OCI-LY7 (cell line): ENCODE measurements at regions not wholly inside any gene's neighbourhood (a gene's known extent, or its start where the extent isn't known, plus 50 kb on each side); places are given as distances from the start of the nearest gene placed in this dataset.

ENCODE experiments used
- BruUV-seq: library from RNA; stranded (reverse); fragments of 400-500 nt; replicated peaks from 2 replicates; lab custom pipeline; 2021; lab: Mats Ljungman, UMichigan
- CTCF ChIA-PET: fragments of 300-600 bp; sonication (Branson Sonifier 250); formaldehyde crosslinking; loops from one replicate; lab custom pipeline; 2022; ENCODE audit warnings: antibody characterized with exemption; ENCODE audit not compliant: unreplicated experiment; lab: Charles Lee
- POLR2A ChIA-PET: fragments of 300-600 bp; sonication (Branson Sonifier 250); formaldehyde crosslinking; loops from one replicate; lab custom pipeline; 2022; ENCODE audit warnings: antibody characterized with exemption; lab: Charles Lee
- DNase-seq: peaks from one replicate; pipeline ENCODE4 v3.0.0-alpha.2; 2015; ENCODE audit warnings: low spot score
- H2AFZ ChIP-seq: fragments of 200-600 bp; sonication (generic), shearing (Covaris generic); 2 replicates; pipeline ENCODE4 v1.6.1; 2014; ENCODE audit warnings: mild to moderate bottlenecking, antibody characterized with exemption, low read length, moderate library complexity
- H3K27ac ChIP-seq: fragments of 200-600 bp; sonication (generic); 2 replicates; pipeline ENCODE4 v1.5.1; 2014; ENCODE audit warnings: mixed run types, low read depth, mild to moderate bottlenecking, moderate library complexity, low read length, inconsistent platforms; ENCODE audit not compliant: poor library complexity, severe bottlenecking
- H3K36me3 ChIP-seq: fragments of 200-600 bp; sonication (generic); 2 replicates; pipeline ENCODE4 v1.6.1; 2014; ENCODE audit warnings: mild to moderate bottlenecking, antibody characterized with exemption, low read length, moderate library complexity, mixed read lengths; ENCODE audit not compliant: insufficient read depth
- H3K4me1 ChIP-seq: fragments of 200-600 bp; sonication (generic); 2 replicates; pipeline ENCODE4 v1.5.1; 2014; ENCODE audit warnings: mild to moderate bottlenecking, low read length; ENCODE audit not compliant: insufficient read depth, poor library complexity, severe bottlenecking
- H3K4me2 ChIP-seq: fragments of 200-600 bp; sonication (generic); 2 replicates; pipeline ENCODE4 v1.6.1; 2014; ENCODE audit warnings: mild to moderate bottlenecking, low read length
- H3K4me3 ChIP-seq: fragments of 200-600 bp; sonication (generic); 2 replicates; pipeline ENCODE4 v1.5.1; 2014; ENCODE audit warnings: mild to moderate bottlenecking, low read depth, low read length; ENCODE audit not compliant: poor library complexity, severe bottlenecking
- H3K79me2 ChIP-seq: fragments of 200-600 bp; sonication (generic); 2 replicates; pipeline ENCODE4 v1.6.1; 2016; ENCODE audit warnings: low read depth, mild to moderate bottlenecking, low read length, moderate library complexity, mixed read lengths; ENCODE audit not compliant: insufficient read depth
- H3K9me2 ChIP-seq: fragments of 200-600 bp; sonication (generic); 2 replicates; pipeline ENCODE4 v1.6.1; 2016; ENCODE audit warnings: mild to moderate bottlenecking, low read length, mixed read lengths; ENCODE audit not compliant: insufficient read depth
- H3K9me3 ChIP-seq: fragments of 200-600 bp; sonication (generic); 2 replicates; pipeline ENCODE4 v1.6.1; 2014; ENCODE audit warnings: mild to moderate bottlenecking, mixed run types, low read length, mixed read lengths
- H4K20me1 ChIP-seq: fragments of 200-600 bp; sonication (generic); 2 replicates; pipeline ENCODE4 v1.6.1; 2014; ENCODE audit warnings: mild to moderate bottlenecking, antibody characterized with exemption, low read length, moderate library complexity, mixed read lengths; ENCODE audit not compliant: insufficient read depth
- CTCF ChIP-seq: fragments of 200-600 bp; sonication (generic); conservative IDR thresholded peaks from 2 replicates; pipeline ENCODE4 v1.5.1; 2014; ENCODE audit warnings: mild to moderate bottlenecking, antibody characterized with exemption, low read length, moderate library complexity, mixed read lengths
- EZH2phosphoT487 ChIP-seq: fragments of 200-600 bp; sonication (generic); IDR thresholded peaks from 2 replicates; pipeline ENCODE4 v1.6.1; 2018; ENCODE audit warnings: low read depth, borderline replicate concordance, mild to moderate bottlenecking, mixed run types, antibody characterized with exemption, low read length, moderate library complexity, mixed read lengths
- intact Hi-C: fragments of 100-400 bp; cut with micrococcal nuclease; formaldehyde crosslinking; loops from one replicate; pipeline ENCODE4 v1.10.0; 2022; ENCODE audit not compliant: unreplicated experiment

- no peak overlapping the region for H3K27ac ChIP-seq
- no peaks in the 10 kb centered on the region for H3K4me1 ChIP-seq
- no peak overlapping the region for H2AFZ ChIP-seq
- no peaks in the 10 kb centered on the region for H3K79me2 ChIP-seq
- H3K36me3 ChIP-seq: no peaks in the 10 kb centered on the region
- H3K9me2 ChIP-seq: no peaks in the 10 kb centered on the region
- ChIA-PET CTCF (no interaction called here), POLR2A (no interaction called here)
- no peak for DNase-seq
- TF ChIP-seq CTCF: no peak
- H3K4me2 ChIP-seq: no peak overlapping the region
- intact Hi-C loops: no loop called here
- no peaks in the 10 kb centered on the region for H4K20me1 ChIP-seq
- no peaks in the 10 kb centered on the region for H3K9me3 ChIP-seq
- BruUV-seq: no TSS peak
- H3K4me3 ChIP-seq: no peak overlapping the region
Observed at GRCh38 chr2:71806432-71806831, 341.2 kb downstream of the CYP26B1 start.

- no peaks in the 10 kb centered on the region for H3K36me3 ChIP-seq
- H3K9me2 ChIP-seq: no peaks in the 10 kb centered on the region
- no peaks in the 10 kb centered on the region for H4K20me1 ChIP-seq
- CTCF ChIA-PET: no interaction called here
- POLR2A ChIA-PET: no interaction called here
- intact Hi-C loops: no loop called here
- no peaks in the 10 kb centered on the region for H3K4me1 ChIP-seq
- H3K79me2 ChIP-seq: no peaks in the 10 kb centered on the region
- no peak overlapping the region for H3K4me2 ChIP-seq
- H3K4me3 ChIP-seq: no peak overlapping the region
- no peak for DNase-seq
- H2AFZ ChIP-seq: no peak overlapping the region
- BruUV-seq: no TSS peak
- H3K9me3 ChIP-seq: no peaks in the 10 kb centered on the region
- TF ChIP-seq EZH2phosphoT487 (no peak), CTCF (no peak)
- H3K27ac ChIP-seq: no peak overlapping the region
Observed at GRCh38 chr2:71804281-71804751, 343.3 kb downstream of the CYP26B1 start.

GRCh38 chr2:71803398-71803797 lies 344.3 kb downstream of the CYP26B1 start:
- ChIA-PET CTCF (no interaction called here), POLR2A (no interaction called here)
- Histone ChIP-seq H3K79me2 (no peaks in the 10 kb centered on the region), H3K4me2 (no peak overlapping the region), H3K36me3 (no peaks in the 10 kb centered on the region), H2AFZ (no peak overlapping the region), H3K9me2 (no peaks in the 10 kb centered on the region), H4K20me1 (no peaks in the 10 kb centered on the region), H3K4me3 (no peak overlapping the region), H3K27ac (no peak overlapping the region), H3K9me3 (no peaks in the 10 kb centered on the region), H3K4me1 (no peaks in the 10 kb centered on the region)
- no peak for DNase-seq
- intact Hi-C loops: no loop called here
- TF ChIP-seq CTCF (no peak), EZH2phosphoT487 (no peak)
- BruUV-seq: no TSS peak
